Memory B cell (primary cell): ENCODE measurements at regions not wholly inside any gene's neighbourhood (a gene's known extent, or its start where the extent isn't known, plus 50 kb on each side); places are given as distances from the start of the nearest gene placed in this dataset.

Source experiments
- ATAC-seq: fragments of 150-1000 bp; cut with Tn5 transposase; 2 replicates; pipeline ENCODE4 v1.10.0; 2021; ENCODE audit warnings: low read depth, mild to moderate bottlenecking, moderate library complexity
- DNase-seq, 2 donors: peaks; one replicate each; pipeline ENCODE4 v3.0.0; 2022; ENCODE audit warnings: low spot score in 2 of 2
- H3K27ac Mint-ChIP-seq: one replicate; pipeline ENCODE4 v1.8.0; 2022; ENCODE audit warnings: mild to moderate bottlenecking, moderate library complexity, mixed read lengths
- H3K27me3 Mint-ChIP-seq: one replicate; pipeline ENCODE4 v1.8.0; 2022; ENCODE audit warnings: mixed read lengths
- H3K36me3 Mint-ChIP-seq: one replicate; pipeline ENCODE4 v1.8.0; 2022; ENCODE audit warnings: mild to moderate bottlenecking, mixed read lengths
- H3K4me1 Mint-ChIP-seq: one replicate; pipeline ENCODE4 v1.8.0; 2022; ENCODE audit warnings: mixed read lengths
- H3K4me3 Mint-ChIP-seq: one replicate; pipeline ENCODE4 v1.8.0; 2022; ENCODE audit warnings: mild to moderate bottlenecking, moderate library complexity, mixed read lengths
- H3K9me3 Mint-ChIP-seq: one replicate; pipeline ENCODE4 v1.8.0; 2022; ENCODE audit warnings: mixed read lengths

- DNase-seq (no peak), ATAC-seq (no peak)
- Mint-ChIP-seq H3K27me3 (peaks cover 23% of the 10 kb centered on the region), H3K4me3 (no peak overlapping the region), H3K27ac (no peak overlapping the region), H3K4me1 (no peaks in the 10 kb centered on the region), H3K9me3 (peaks cover 11% of the 10 kb centered on the region), H3K36me3 (peaks cover 4% of the 10 kb centered on the region)
Measured at GRCh38 chr10:78875932-78876331, 192.8 kb upstream of the ZMIZ1 start.

DNA sequence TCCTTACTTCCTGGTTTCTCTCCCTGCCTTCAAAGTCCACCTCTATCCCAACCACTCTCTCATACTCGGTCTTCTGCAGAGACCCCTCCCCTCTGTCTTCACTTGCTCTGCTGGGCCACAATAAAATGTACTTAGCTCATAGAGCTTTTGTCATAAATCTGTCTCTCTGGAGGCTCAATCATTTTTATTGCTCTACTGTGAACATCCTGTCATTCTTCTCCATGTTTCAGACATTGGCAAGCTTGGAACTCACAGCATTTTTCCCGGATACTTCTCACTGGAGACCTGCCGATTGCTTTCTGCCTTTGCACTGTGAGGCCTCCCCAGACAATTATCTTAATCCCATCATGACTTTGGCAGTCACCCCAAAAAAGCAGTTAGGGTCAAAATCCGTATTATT, 192.3 kb upstream of the ZMIZ1 start:
- H3K4me1 Mint-ChIP-seq, result no peaks in the 10 kb centered on the region
- DNase-seq, result no peak
- H3K27ac Mint-ChIP-seq, result no peak overlapping the region
- ATAC-seq, result no peak
- peaks cover 11% of the 10 kb centered on the region for H3K9me3 Mint-ChIP-seq
- H3K4me3 Mint-ChIP-seq, result no peak overlapping the region
- peaks cover 19% of the 10 kb centered on the region for H3K27me3 Mint-ChIP-seq
- peaks cover 4% of the 10 kb centered on the region for H3K36me3 Mint-ChIP-seq

- H3K27me3 Mint-ChIP-seq, result peaks cover 10% of the 10 kb centered on the region
- no peaks in the 10 kb centered on the region for H3K4me1 Mint-ChIP-seq
- H3K27ac Mint-ChIP-seq, result no peak overlapping the region
- H3K4me3 Mint-ChIP-seq, result no peak overlapping the region
- ATAC-seq, result no peak
- peaks cover 14% of the 10 kb centered on the region for H3K9me3 Mint-ChIP-seq
- no peak for DNase-seq
- H3K36me3 Mint-ChIP-seq, result peaks cover 4% of the 10 kb centered on the region
Measured at GRCh38 chr10:78879621-78880020, 189.1 kb upstream of the ZMIZ1 start.

- H3K9me3 Mint-ChIP-seq, result peaks cover 14% of the 10 kb centered on the region
- H3K27ac Mint-ChIP-seq, result no peak overlapping the region
- H3K4me1 Mint-ChIP-seq, result no peaks in the 10 kb centered on the region
- no peak overlapping the region for H3K4me3 Mint-ChIP-seq
- H3K36me3 Mint-ChIP-seq, result no peaks in the 10 kb centered on the region
- peaks cover 5% of the 10 kb centered on the region for H3K27me3 Mint-ChIP-seq
- ATAC-seq, result no peak
- no peak for DNase-seq
Measured at GRCh38 chr10:78886129-78886528, 182.6 kb upstream of the ZMIZ1 start.

DNA sequence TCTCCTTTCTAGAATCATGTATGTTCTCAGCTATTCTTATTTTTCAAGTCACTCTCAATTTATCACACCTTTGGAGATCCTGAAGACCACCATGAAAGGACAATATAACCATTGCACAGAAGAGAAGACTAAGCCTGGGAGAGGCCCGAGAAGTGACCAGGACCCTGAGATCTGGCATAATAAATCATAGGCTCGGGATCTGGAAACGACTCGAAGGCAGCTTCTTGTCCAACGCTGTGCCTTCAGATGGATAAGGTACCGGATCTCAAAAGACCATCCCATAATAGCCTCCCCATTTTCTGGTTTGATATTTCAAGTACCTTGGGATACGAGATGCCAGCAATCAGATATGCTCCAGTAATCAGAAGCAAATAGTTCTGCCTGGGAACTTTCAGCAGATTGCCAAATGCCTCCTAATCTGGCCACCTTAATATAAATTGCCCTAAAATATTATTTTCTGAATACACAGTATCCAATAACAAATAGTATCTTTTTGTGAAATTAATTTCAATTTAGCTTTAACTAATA, 179.2 kb upstream of the ZMIZ1 start:
- DNase-seq (no peak), ATAC-seq (no peak)
- H3K9me3 Mint-ChIP-seq, result peaks cover 11% of the 10 kb centered on the region
- H3K4me1 Mint-ChIP-seq, result no peaks in the 10 kb centered on the region
- H3K27me3 Mint-ChIP-seq, result peaks cover 9% of the 10 kb centered on the region
- no peak overlapping the region for H3K27ac Mint-ChIP-seq
- no peaks in the 10 kb centered on the region for H3K36me3 Mint-ChIP-seq
- H3K4me3 Mint-ChIP-seq, result no peak overlapping the region

- Mint-ChIP-seq H3K4me3 (no peak overlapping the region), H3K4me1 (no peaks in the 10 kb centered on the region), H3K36me3 (no peaks in the 10 kb centered on the region), H3K27me3 (peaks cover 15% of the 10 kb centered on the region), H3K27ac (no peak overlapping the region), H3K9me3 (peaks cover 8% of the 10 kb centered on the region)
- ATAC-seq (no peak), DNase-seq (no peak)
Measured at GRCh38 chr10:78890506-78890905, 178.3 kb upstream of the ZMIZ1 start.

- DNase-seq, result no peak
- H3K27ac Mint-ChIP-seq, result no peak overlapping the region
- H3K4me3 Mint-ChIP-seq, result no peak overlapping the region
- no peak for ATAC-seq
- H3K9me3 Mint-ChIP-seq, result peaks cover 2% of the 10 kb centered on the region
- H3K27me3 Mint-ChIP-seq, result peaks cover 15% of the 10 kb centered on the region
- no peaks in the 10 kb centered on the region for H3K36me3 Mint-ChIP-seq
- H3K4me1 Mint-ChIP-seq, result no peaks in the 10 kb centered on the region
Measured at GRCh38 chr10:78891741-78892140, 177.0 kb upstream of the ZMIZ1 start.

DNA sequence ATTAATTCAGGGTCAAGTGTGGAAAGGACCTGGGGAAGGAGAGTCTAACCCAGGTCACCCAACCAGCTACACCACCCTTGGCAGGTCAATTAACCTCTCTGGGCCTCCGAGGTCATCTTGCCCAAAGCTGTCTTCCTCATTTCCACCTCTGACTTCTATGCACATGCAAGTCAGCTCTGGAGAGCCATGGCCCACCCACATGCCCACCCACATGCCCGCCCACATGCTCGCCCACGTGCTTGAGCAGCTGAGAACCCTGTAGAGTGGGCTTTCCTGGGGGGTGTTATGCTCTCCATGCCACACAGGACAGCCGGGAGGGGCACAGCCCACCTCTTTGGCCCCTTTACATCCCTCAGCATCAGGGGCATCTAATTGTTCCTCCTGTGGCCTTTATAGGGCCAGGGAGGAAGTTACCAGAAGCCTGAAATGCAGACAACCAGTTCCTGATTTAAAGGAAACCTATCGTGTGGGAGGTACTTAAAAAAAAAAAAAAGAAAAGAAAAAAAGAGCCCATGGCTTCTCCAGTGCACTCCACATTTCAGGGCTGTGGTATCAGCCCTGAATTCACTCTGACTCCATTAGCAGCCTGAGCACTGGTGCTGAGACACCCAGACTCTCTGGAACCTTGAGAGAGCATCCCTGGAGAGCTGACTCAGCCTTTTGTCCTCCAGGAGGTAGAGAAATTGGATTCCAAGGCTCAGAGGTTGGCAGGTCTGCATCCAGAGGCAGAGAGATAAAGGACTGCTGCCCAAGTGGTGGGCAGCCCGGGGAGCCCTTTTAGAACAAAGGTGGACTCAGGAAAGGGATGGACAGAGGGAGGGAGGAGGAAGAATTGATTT, 176.2 kb upstream of the ZMIZ1 start:
- ATAC-seq (no peak), DNase-seq (no peak)
- Mint-ChIP-seq H3K27ac (no peak overlapping the region), H3K9me3 (no peaks in the 10 kb centered on the region), H3K27me3 (peaks cover 14% of the 10 kb centered on the region), H3K4me1 (no peaks in the 10 kb centered on the region), H3K36me3 (no peaks in the 10 kb centered on the region), H3K4me3 (no peak overlapping the region)

DNA sequence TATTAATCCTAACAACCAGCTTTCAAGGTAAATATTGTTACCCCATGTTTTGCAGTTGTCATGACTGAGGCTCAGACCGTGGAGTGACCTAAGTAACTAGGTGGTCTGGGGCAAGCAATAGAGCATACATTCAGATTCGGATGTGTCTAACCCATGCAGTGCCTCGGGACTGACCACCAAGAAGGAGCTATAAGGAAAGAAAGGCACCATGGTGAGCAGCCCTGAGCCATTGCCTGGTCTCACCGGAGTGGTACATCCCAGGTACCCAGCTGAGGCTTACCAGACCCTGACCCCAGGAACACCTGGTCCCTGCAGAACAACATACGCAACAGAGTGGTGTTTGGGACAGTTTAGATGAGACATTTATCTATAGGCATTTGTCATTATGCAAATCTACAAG, 175.5 kb upstream of the ZMIZ1 start:
- Mint-ChIP-seq H3K4me3 (no peak overlapping the region), H3K4me1 (no peaks in the 10 kb centered on the region), H3K36me3 (no peaks in the 10 kb centered on the region), H3K9me3 (no peaks in the 10 kb centered on the region), H3K27me3 (peaks cover 14% of the 10 kb centered on the region), H3K27ac (no peak overlapping the region)
- DNase-seq (no peak), ATAC-seq (no peak)

- no peaks in the 10 kb centered on the region for H3K4me1 Mint-ChIP-seq
- no peak overlapping the region for H3K4me3 Mint-ChIP-seq
- peaks cover 14% of the 10 kb centered on the region for H3K27me3 Mint-ChIP-seq
- DNase-seq (no peak), ATAC-seq (no peak)
- H3K36me3 Mint-ChIP-seq, result no peaks in the 10 kb centered on the region
- H3K27ac Mint-ChIP-seq, result no peak overlapping the region
- no peaks in the 10 kb centered on the region for H3K9me3 Mint-ChIP-seq
Measured at GRCh38 chr10:78894089-78894840, 174.5 kb upstream of the ZMIZ1 start.

- no peak overlapping the region for H3K4me3 Mint-ChIP-seq
Measured at GRCh38 chr10:78894841-78895195, 173.9 kb upstream of the ZMIZ1 start.

DNA sequence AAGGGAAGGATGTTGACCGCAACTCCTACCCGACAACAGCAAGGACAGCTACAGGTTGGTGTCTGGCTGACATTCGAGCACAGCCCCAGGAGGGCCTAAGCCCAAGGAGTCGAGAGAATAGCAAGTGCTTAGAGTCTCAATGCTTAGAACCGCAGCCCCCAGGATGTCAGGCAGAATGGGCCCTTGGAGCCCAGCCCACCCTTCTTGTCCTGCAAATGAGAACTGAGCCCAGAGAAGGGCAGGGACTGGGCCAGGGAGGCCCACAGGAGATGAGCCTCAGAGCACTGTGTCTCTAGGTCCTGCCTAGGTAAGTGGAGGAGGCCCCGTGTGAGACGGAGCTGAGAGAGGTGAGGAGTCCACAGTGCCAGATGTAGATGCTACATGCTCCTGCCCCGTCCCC, 173.3 kb upstream of the ZMIZ1 start:
- ATAC-seq (no peak), DNase-seq (no peak)
- Mint-ChIP-seq H3K27ac (no peak overlapping the region), H3K4me3 (no peak overlapping the region), H3K4me1 (no peaks in the 10 kb centered on the region), H3K27me3 (peaks cover 14% of the 10 kb centered on the region), H3K9me3 (no peaks in the 10 kb centered on the region), H3K36me3 (no peaks in the 10 kb centered on the region)

More at GRCh38 chr10:78894841-78895195, 173.9 kb upstream of the ZMIZ1 start:
- Mint-ChIP-seq H3K27ac (no peak overlapping the region), H3K27me3 (peaks cover 14% of the 10 kb centered on the region), H3K4me1 (no peaks in the 10 kb centered on the region), H3K9me3 (no peaks in the 10 kb centered on the region), H3K36me3 (no peaks in the 10 kb centered on the region)
- ATAC-seq, result no peak
- DNase-seq, result no peak

GRCh38 chr10:78896159-78896928, 172.4 kb upstream of the ZMIZ1 start:
- H3K27me3 Mint-ChIP-seq, result peaks cover 11% of the 10 kb centered on the region
- DNase-seq, result peak in 1 of 2 donors; percentile 6
- H3K4me1 Mint-ChIP-seq, result no peaks in the 10 kb centered on the region
- no peak overlapping the region for H3K27ac Mint-ChIP-seq
- H3K4me3 Mint-ChIP-seq, result no peak overlapping the region
- ATAC-seq, result no peak
- no peaks in the 10 kb centered on the region for H3K36me3 Mint-ChIP-seq
- H3K9me3 Mint-ChIP-seq, result no peaks in the 10 kb centered on the region
